ENCODE measurements at regions not wholly inside any gene's neighbourhood (a gene's known extent, or its start where the extent isn't known, plus 50 kb on each side); places are given as distances from the start of the nearest gene placed in this dataset.

DNA sequence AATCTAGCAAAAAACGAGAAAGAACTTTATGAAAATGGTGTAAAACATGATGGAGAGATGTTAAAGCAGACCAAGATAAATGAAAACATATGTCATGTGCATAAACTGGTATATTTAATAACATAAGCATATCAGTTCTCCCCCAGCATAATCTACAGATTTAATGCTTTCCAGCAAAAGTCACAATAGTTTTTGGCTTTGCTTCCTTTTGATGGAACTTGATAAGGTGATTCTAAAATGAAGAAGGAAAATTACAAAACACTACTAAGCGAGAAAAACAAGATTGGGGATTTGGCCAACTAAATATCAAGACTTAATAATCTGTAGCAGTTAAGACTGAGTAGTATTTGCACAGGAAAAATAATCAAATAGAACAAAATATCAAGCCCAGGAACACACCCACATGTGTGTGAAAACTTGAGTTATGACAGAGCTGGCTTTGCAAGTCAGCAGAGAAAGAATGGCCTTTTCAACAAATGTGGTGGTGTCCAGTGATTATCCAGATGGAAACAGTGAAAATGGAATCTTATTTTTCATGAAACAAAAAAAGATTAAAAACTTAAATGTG is 83.7 kb upstream of the L3MBTL4 start:
- peak; percentile 96 for TF ChIP-seq GATA3 (IDR thresholded peaks at IDR 0.05; ENCODE audit: low read depth, low read length)
- TF ChIP-seq GATA2 (IDR thresholded peaks at IDR 0.05; ENCODE audit: low read depth, low read length), result peak; percentile 48

DNA sequence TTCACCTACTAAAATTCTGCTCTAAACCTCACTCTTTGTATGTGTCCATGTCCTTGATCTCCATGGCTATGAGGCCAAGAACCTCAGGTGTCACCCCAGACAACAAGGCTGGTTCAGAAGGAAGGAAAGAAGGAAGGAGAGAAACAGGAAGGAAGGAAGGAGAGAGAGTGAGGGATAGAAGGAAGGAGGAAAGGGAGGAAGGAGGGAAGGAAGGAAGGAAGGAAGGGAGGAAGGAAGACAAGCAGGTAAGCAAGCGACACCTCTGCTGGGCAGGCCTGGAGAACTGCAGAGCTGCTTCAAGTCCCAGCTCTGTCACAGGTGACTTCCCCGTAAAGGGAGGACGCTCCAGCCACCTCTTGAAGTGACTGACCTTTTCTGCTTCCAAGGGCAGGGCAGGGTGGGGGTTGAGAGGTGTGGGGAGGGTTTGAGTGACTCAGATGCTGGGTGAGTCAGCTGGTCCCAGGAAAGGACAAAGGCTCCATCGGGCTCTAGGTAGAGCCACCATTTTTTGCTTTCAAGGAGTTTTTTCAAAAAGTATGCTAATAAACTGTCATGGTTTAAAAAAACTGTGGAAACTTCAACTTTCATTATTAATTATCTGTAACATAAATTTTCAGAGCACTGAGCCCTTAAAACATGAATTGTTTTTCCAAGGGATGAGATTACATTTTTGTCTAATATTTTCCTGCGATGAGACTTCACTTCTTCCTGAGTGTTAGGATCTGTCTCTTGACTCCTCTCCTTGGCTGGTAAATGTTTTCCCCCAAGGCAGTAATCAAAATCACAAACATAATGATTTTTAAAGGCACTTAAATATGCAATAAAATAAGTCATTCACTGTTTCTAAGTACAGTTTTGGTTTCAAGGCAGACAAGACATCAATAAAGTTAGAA is 90.1 kb upstream of the L3MBTL4 start:
- no peak for TF ChIP-seq GATA2 (IDR thresholded peaks at IDR 0.05; ENCODE audit: low read depth, low read length)
- no peak for TF ChIP-seq GATA3 (IDR thresholded peaks at IDR 0.05; ENCODE audit: low read depth, low read length)

DNA sequence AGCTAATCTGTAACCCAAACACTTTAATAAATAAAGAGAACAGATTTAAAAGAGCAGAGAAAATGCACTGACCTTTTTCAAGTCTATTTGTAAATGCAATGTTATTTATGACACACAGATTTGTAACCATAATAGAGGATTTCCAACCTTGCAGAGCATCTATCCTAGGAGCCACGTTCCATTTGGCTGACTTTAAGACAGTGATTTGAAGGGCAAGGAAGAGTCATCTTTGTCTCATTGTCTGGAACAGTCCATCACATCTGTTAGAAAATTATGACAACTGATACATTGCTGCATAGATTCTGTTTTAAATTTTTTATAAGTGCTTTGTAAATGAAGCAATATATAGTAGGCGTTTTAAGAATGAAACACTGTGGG is 90.8 kb upstream of the L3MBTL4 start:
- TF ChIP-seq GATA2 (IDR thresholded peaks at IDR 0.05; ENCODE audit: low read depth, low read length) (no peak), GATA3 (IDR thresholded peaks at IDR 0.05; ENCODE audit: low read depth, low read length) (no peak)

DNA sequence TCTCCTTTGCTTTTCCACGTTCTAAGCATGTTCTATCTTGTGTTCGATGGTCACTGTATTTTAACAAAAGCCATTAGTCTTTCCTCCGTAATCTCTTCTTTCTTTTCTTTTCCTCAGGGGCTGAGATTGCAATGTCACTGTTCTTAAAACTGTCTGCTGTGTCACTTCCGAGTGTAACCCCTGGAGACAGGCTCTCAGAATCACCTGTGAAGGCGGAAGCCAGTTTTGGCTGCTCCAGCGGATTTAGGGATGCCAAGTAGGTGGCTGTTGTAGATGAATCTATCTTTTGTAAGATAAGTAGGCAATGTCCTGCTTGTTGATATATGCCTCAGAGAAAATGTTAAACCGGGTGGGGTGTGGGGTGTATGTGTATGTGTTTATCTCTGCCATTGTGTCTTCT is 94.7 kb upstream of the L3MBTL4 start:
- no peak for TF ChIP-seq GATA3 (IDR thresholded peaks at IDR 0.05; ENCODE audit: low read depth, low read length)
- no peak for TF ChIP-seq GATA2 (IDR thresholded peaks at IDR 0.05; ENCODE audit: low read depth, low read length)

DNA sequence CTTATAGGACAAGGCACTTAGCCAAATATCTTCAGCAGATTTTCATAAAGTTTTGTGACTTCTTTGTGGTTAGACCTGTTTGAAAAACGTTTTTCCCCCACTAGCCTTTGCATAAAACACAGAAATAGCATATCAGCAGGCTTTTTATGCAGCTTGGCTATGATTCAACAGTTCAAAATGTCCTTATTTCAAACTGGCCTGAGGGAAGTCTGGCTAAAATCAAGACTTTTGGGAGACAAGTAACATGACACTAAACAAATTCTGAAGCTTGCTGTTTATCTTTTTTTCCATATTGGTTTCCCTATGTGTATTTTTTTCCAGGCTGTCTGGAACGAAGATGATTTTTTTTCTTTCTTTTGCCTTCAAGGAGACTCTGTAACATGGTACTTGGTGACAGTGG is 95.1 kb upstream of the L3MBTL4 start:
- TF ChIP-seq GATA2 (IDR thresholded peaks at IDR 0.05; ENCODE audit: low read depth, low read length) (no peak; the same call in 1 of the 2 replicates), GATA3 (IDR thresholded peaks at IDR 0.05; ENCODE audit: low read depth, low read length) (no peak)

DNA sequence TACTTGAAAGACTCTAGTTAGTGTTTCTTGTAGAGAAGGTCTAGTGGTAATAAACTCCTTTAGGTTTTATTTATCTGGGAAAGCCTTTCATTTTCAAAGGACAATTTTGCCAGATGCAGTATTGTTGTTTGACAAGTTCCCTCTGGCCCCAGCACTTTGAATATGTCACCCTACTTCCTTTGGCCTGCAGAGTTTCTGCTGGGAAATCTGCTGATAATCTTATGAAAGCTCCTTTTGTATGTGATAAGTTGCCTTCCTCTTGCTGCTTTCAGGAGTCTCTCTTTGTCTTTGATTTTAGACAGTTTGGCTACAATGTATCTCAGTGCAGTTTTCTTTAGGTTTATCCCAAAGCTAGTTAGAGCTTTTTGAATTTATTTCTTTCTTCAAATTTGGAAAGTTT is 106.2 kb upstream of the L3MBTL4 start:
- TF ChIP-seq GATA3 (IDR thresholded peaks at IDR 0.05; ENCODE audit: low read depth, low read length), result no peak
- TF ChIP-seq GATA2 (IDR thresholded peaks at IDR 0.05; ENCODE audit: low read depth, low read length), result no peak

DNA sequence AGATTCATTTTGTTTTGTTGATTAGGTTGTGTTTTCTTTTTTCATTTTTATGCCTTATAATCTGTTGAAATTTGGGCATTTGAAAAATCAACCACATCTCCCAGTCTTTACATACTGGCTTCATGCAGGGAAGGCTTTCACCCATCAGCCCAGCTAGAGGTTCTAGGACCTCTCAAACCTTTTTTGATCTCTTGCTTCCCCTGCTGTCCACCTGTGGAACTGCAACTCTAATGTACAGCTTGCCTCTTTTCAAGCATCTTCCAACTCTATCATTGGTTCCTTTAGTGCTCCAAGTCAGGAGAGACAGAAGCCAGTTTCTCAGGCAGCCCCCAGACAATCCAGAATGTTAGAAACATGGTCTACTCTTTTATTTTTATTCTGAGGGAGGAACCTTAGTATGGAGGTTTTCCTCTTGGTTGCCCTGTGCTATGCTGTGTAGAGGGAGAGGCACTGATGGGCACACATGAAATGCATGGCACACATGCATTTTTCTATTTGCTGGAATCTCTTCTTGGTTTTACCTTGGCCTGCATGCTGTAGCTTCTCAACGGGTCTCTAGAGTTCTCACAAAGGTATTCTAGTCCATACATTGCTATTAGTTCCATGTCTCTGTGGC is 107.2 kb upstream of the L3MBTL4 start:
- no peak for TF ChIP-seq GATA3 (IDR thresholded peaks at IDR 0.05; ENCODE audit: low read depth, low read length)
- no peak for TF ChIP-seq GATA2 (IDR thresholded peaks at IDR 0.05; ENCODE audit: low read depth, low read length)

DNA sequence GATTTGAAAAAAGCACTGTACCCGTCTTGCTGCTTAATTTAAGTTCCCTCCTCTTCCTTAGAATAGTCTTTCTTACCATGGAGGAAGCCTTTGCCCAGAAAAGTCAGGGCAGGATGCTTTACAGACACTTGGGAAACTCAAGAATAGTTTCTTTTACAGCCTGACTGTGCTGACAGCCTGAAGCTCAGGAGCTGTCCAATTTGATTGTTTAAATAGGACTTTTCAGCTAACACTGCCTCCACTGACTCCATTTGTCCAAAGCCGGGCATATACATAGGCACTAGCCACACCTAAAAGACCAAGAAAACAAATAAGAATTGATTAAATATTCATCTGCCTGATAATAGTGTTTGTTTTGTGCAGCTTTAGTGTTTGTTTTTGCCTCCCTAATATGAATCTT is 110.9 kb upstream of the L3MBTL4 start:
- no peak for TF ChIP-seq GATA2 (IDR thresholded peaks at IDR 0.05; ENCODE audit: low read depth, low read length)
- no peak for TF ChIP-seq GATA3 (IDR thresholded peaks at IDR 0.05; ENCODE audit: low read depth, low read length)

DNA sequence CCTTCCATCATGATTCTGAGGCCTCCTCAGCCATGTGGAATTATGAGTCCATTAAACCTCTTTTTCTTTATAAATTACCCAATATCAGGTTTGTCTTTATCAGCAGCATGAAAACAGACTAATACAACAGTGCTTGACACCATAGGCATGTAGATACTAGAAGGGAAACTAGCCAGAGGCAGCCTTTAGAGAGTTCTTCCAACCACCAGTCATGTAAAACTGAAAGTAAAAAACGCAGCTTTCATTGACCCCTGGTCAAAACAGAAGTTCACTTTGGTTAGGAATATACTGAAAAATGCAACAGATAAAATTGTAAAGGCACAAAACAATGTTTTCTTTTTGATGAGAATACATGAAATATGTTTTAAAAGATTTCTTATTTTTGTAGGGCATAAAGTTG is 122.8 kb upstream of the L3MBTL4 start:
- TF ChIP-seq GATA2 (IDR thresholded peaks at IDR 0.05; ENCODE audit: low read depth, low read length), result no peak
- TF ChIP-seq GATA3 (IDR thresholded peaks at IDR 0.05; ENCODE audit: low read depth, low read length), result no peak

DNA sequence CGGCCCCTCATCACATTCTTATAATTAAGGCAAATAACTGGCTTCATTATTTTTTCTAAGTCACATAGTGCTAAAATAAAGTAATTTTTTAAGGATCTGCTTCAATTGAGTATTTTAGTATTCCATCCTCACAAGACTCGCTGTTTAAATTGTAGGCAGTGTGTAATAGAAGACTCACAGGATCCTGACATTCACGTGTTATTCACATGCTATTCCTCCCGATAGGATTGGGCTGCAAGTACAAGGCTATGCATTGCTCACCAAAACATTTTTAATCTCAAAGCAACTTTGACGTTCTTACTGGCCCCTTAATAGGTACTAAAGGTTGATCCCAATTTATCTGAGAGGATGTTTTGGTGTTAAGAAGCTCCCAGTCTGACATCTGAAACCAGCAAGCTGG is 127.6 kb upstream of the L3MBTL4 start:
- TF ChIP-seq GATA3 (IDR thresholded peaks at IDR 0.05; ENCODE audit: low read depth, low read length), result no peak
- no peak for TF ChIP-seq GATA2 (IDR thresholded peaks at IDR 0.05; ENCODE audit: low read depth, low read length)

DNA sequence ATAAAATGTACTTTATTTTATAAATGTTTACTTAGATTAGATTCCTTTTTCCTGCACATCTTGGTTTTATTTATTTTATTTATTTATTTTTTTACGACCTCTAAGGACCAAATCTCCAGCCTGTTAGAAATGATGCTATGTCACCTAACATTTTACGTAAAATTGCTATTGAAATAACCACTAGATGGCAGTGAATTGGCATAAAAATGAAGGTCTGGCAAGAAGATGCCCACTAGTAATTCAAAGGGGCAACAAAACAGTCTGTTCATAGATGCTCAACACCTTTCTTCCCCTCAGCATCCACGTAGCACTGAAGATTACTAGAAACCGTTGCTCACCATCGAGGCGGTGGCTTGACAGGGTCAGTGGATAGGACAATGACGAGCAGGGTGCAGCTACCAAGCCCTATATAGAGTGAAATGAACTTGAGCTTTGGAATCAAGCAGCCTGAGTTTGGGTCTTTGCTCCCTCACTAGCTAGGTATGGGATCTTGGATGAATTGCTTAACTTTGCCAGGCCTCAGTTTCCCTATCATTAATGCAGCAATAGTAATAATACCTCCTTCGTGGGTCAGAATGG is 128.7 kb upstream of the L3MBTL4 start:
- TF ChIP-seq GATA2 (IDR thresholded peaks at IDR 0.05; ENCODE audit: low read depth, low read length) (no peak), GATA3 (IDR thresholded peaks at IDR 0.05; ENCODE audit: low read depth, low read length) (no peak)

DNA sequence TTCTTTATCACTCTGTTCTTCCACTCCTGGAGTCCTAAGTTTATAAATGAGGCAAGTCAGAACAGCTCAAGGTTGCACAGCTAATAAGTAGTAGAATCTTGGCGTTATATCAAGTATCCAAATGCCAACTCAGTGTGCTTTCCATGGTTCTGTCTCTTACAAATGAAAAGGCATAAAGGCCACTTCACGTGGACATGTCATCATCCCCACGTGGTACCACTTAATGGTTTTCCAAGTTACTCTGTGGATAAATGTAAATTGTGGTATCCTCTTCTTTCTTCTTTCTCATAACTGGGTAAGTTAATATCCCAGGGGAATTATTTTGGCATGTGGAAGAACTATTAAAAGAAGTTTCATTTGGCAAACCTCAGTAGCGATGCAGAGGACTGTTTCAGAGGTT is 131.5 kb upstream of the L3MBTL4 start:
- TF ChIP-seq GATA3 (IDR thresholded peaks at IDR 0.05; ENCODE audit: low read depth, low read length) (no peak), GATA2 (IDR thresholded peaks at IDR 0.05; ENCODE audit: low read depth, low read length) (no peak)

DNA sequence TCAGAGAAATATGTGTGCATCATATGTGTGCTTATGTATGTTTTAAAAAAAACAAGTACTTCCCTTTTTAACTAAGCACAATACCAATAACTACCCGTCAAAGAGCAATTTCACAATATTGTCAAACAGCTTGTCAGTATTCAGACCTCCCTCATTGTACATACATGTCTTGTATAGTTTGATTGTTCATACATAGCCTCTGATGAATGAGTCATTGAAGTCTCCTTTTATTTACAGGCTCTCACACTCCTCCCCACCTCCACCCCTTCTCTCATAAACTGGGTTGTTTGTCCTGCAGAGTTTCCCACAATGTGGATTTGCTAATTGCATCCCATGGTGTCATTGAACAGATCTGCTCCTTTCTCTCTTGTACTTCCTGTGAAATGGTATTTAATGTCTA is 132.8 kb upstream of the L3MBTL4 start:
- TF ChIP-seq GATA2 (IDR thresholded peaks at IDR 0.05; ENCODE audit: low read depth, low read length), result no peak
- TF ChIP-seq GATA3 (IDR thresholded peaks at IDR 0.05; ENCODE audit: low read depth, low read length), result no peak

DNA sequence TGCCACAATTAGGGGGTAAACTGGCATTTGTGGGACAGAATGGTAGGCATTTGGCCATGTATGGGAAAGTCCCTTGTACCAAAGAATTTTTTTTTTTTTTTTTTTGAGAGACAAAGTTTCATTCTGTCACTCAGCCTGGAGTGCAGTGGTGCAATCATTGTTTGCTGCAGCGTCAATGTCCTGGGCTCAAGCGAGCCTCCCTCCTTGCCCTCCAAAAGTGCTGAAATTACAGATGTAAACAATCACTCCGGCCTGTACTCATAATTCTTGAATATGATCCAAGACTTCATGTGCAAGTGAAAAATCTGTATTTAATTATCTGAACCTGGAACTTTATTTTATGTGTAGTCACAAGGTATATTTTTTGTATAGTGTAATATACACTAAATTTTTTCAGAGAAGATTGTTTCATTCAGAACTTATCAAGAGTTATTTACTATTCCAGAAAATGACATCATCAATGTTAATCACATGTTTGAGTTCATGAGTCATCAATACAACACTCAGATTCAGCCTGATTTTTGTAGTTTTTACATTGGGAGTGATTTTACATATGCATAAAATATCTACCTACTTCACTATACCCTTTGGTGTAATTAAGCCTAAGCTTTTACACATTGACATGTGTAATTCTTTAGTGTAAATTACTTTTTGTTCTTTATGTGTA is 138.7 kb upstream of the L3MBTL4 start:
- TF ChIP-seq GATA2 (IDR thresholded peaks at IDR 0.05; ENCODE audit: low read depth, low read length) (no peak), GATA3 (IDR thresholded peaks at IDR 0.05; ENCODE audit: low read depth, low read length) (no peak)
